Right lobe of liver (tissue), 6 donors: ENCODE measurements at regions not wholly inside any gene's neighbourhood (a gene's known extent, or its start where the extent isn't known, plus 50 kb on each side); places are given as distances from the start of the nearest gene placed in this dataset.

Experiments used
- ATAC-seq, 4 donors: fragments of 200-7000 bp; cut with Tn5 transposase; one replicate each; pipeline ENCODE4 v1.9.1; 2020; ENCODE audit warnings: mild to moderate bottlenecking in 4 of 4, moderate library complexity in 4 of 4
- DNase-seq, 3 donors: peaks; one replicate each; pipeline ENCODE4 v3.0.0-alpha.2; 2020
- H3K27ac ChIP-seq, 3 donors: fragments of 200-600 bp; one replicate each; pipeline ENCODE4 v1.8.0; 2022
- H3K27me3 ChIP-seq, 2 donors: fragments of 200-600 bp; one replicate each; pipeline ENCODE4 v1.8.0; 2022
- H3K36me3 ChIP-seq, 4 donors: fragments of 200-600 bp; sonication (generic) in 1 of 4; one replicate each; pipeline versions ENCODE4 v1.5.1 to v1.8.0; 2017 to 2022; ENCODE audit warnings: control low read depth in 1 of 4
- H3K4me1 ChIP-seq, 4 donors: fragments of 200-600 bp; sonication (generic) in 1 of 4; one replicate each; pipeline versions ENCODE4 v1.5.1 to v1.8.0; 2017 to 2022; ENCODE audit warnings: control low read depth in 1 of 4
- H3K4me3 ChIP-seq, 3 donors: fragments of 200-600 bp; one replicate each; pipeline ENCODE4 v1.8.0; 2022
- H3K9me3 ChIP-seq, 4 donors: fragments of 200-600 bp; sonication (generic) in 1 of 4; one replicate each; pipeline versions ENCODE4 v1.5.1 to v1.8.0; 2017 to 2022; ENCODE audit warnings: control low read depth in 1 of 4
- POLR2A ChIP-seq: fragments of 450-650 bp; IDR thresholded peaks from one replicate; pipeline ENCODE4 v1.6.1; 2017; ENCODE audit warnings: antibody characterized with exemption, mild to moderate bottlenecking
- WGBS: methylation state at CpG from one replicate; pipeline ENCODE4 v1.1.6; 2018; ENCODE audit warnings: low coverage, low lambda C conversion rate; ENCODE audit not compliant: insufficient coverage; ENCODE audit errors: missing lambda C conversion rate; 5-methylcytosine and 5-hydroxymethylcytosine counted together
- intact Hi-C, 2 donors: fragments of 100-400 bp; cut with DNase I; formaldehyde crosslinking; loops; one replicate each; pipeline versions ENCODE4 v1.11.2 to v1.14.1; 2022
- TF ChIP-seq, protein P1 (sequence below), 4 donors: fragments of 200-600 bp in 3 of 4; fragments of 450-650 bp in 1 of 4; IDR thresholded peaks; one replicate each; pipeline versions ENCODE4 v1.5.1 to v1.8.0; 2016 to 2022; ENCODE audit warnings: antibody characterized with exemption in 4 of 4, mild to moderate bottlenecking in 2 of 4
- donor health status: DM: no; HTN: yes; CAD: no.
- donor health status: DM: no; HTN: no; CAD: no.
- donor health status: DM: no; HTN: no; CAD: no.
- donor health status: DM: no; HTN: yes; CAD: no.
- donor health status: DM: no; HTN: yes; CAD: no.

DNA sequence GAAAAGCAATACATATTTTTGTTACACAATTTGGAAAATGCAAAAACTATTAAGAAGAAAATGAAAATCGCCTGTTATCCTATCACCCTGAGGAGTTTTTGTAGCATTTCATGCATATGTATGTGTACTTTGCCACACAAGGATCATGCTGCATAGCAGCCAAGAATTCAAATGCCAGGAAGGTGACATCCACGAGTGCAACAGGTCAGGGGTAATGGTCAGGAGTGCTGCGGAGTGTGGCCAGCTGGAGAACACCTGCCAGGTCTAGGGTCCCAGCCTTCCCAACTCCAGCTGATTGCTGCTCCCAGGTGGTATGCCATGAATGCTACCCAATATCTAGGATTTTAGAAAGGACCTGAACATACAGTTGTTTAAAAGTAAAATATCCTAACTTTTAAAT is 617.1 kb downstream of the PRELID2 start:
- H3K9me3 ChIP-seq = no peaks in the 10 kb centered on the region
- no peak overlapping the region for H3K4me3 ChIP-seq
- TF ChIP-seq, protein P1, sequence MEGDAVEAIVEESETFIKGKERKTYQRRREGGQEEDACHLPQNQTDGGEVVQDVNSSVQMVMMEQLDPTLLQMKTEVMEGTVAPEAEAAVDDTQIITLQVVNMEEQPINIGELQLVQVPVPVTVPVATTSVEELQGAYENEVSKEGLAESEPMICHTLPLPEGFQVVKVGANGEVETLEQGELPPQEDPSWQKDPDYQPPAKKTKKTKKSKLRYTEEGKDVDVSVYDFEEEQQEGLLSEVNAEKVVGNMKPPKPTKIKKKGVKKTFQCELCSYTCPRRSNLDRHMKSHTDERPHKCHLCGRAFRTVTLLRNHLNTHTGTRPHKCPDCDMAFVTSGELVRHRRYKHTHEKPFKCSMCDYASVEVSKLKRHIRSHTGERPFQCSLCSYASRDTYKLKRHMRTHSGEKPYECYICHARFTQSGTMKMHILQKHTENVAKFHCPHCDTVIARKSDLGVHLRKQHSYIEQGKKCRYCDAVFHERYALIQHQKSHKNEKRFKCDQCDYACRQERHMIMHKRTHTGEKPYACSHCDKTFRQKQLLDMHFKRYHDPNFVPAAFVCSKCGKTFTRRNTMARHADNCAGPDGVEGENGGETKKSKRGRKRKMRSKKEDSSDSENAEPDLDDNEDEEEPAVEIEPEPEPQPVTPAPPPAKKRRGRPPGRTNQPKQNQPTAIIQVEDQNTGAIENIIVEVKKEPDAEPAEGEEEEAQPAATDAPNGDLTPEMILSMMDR (IDR thresholded peaks at IDR 0.05) = no peak
- TF ChIP-seq POLR2A = no peak
- ATAC-seq (peak in 1 of 4 donors; percentile 33), DNase-seq (no peak)
- H3K27ac ChIP-seq = no peak overlapping the region
- 39% methylated on average over 3 of the region's 3 CpGs for WGBS
- intact Hi-C loops = no loop called here
- H3K36me3 ChIP-seq = no peaks in the 10 kb centered on the region
- no peaks in the 10 kb centered on the region for H3K4me1 ChIP-seq
- no peaks in the 10 kb centered on the region for H3K27me3 ChIP-seq

DNA sequence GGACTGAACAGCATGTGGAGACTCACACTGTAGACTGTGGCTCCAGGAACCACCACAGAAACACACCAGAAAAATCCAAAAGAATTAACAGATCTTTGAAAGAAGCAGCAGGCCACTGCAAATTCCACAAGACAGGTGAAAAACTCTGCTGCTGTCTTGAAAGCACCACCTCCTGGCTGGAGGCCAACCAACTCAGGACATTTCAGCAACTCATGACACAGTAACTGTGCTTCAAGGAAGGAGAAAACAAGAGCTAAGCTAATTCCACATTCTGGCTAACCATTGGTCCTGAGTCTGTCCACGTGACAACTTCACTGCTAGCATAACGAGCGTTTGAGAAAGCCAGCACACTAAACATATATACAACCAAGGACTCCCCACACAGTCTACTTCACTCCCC is 625.1 kb downstream of the PRELID2 start:
- Histone ChIP-seq H3K4me1 (no peaks in the 10 kb centered on the region), H3K27me3 (no peaks in the 10 kb centered on the region), H3K36me3 (no peaks in the 10 kb centered on the region), H3K27ac (no peak overlapping the region), H3K9me3 (no peaks in the 10 kb centered on the region), H3K4me3 (no peak overlapping the region)
- intact Hi-C loops = no loop called here
- TF ChIP-seq POLR2A = no peak
- TF ChIP-seq, protein P1 (IDR thresholded peaks at IDR 0.05) = no peak
- 77% methylated on average over 3 of the region's 3 CpGs for WGBS
- no peak for ATAC-seq
- DNase-seq = no peak

DNA sequence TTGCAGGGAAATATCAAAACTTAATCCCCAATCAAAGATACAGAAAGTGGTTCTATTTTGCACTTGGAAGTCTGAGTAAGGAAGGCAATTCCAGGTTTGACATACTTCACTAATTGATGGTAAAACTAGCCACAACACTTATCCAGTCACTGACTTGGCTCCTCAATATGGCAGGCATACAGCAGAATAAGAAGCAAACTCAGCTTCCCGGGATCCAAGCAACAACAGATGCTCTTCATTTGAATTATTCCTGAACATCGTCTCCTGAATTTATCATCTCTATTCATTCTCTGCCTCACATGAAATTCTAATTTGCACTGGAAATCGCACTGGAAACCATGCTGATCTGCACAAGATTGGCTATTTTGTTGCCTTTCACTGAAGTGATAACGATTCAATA is 629.6 kb downstream of the PRELID2 start:
- Histone ChIP-seq H3K4me1 (no peaks in the 10 kb centered on the region), H3K4me3 (no peak overlapping the region), H3K36me3 (no peaks in the 10 kb centered on the region), H3K27ac (no peak overlapping the region), H3K9me3 (no peaks in the 10 kb centered on the region), H3K27me3 (no peaks in the 10 kb centered on the region)
- intact Hi-C loops = no loop called here
- ATAC-seq (no peak), DNase-seq (no peak)
- WGBS = 64% methylated on average over 4 of the region's 4 CpGs
- TF ChIP-seq POLR2A = no peak

DNA sequence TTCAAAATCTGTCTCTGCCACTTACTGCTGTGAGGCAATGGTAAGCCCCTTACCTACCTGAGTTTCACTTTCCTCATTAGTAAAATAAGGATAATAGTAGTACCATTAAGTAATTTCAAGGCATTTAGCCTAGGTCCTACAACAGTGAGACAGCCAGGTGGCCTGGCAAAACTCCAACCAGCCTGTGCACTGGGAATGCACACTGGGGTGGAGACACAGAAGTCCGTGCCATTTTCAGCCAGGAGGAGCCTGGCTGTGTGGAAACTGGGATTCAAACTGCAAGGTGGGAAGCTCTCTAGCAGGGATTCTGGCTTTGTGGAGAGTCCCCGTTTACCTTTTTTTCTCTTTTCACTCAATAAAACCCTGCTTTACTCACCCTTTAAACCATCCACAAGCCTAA is 630.4 kb downstream of the PRELID2 start:
- Histone ChIP-seq H3K27me3 (no peaks in the 10 kb centered on the region), H3K27ac (no peak overlapping the region), H3K4me1 (no peaks in the 10 kb centered on the region), H3K4me3 (no peak overlapping the region), H3K36me3 (no peaks in the 10 kb centered on the region), H3K9me3 (no peaks in the 10 kb centered on the region)
- DNase-seq (no peak), ATAC-seq (no peak)
- TF ChIP-seq, protein P1 (IDR thresholded peaks at IDR 0.05) = no peak
- no peak for TF ChIP-seq POLR2A
- WGBS = 47% methylated on average over 2 of the region's 2 CpGs
- intact Hi-C loops = no loop called here

DNA sequence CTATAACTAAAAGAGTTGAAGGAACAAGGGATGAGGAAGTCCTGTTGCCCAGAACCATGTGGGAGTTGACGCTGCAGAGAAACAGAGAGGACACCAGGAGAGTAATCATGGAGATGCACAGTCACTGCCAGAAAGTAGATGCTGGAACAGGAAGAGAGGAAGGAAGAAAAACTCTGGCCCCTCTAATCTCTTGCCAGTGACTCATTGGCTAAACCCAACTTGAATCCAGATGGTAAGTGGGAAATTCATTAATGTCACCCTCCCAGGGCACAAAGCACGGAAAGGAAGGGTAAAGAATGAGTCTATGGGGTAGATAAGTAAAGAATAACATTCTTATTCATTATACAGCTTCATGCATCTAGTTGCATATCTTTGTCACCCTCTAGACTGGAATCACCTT is 631.9 kb downstream of the PRELID2 start:
- Histone ChIP-seq H3K27me3 (no peaks in the 10 kb centered on the region), H3K9me3 (no peaks in the 10 kb centered on the region), H3K4me3 (no peak overlapping the region), H3K4me1 (no peaks in the 10 kb centered on the region), H3K36me3 (no peaks in the 10 kb centered on the region), H3K27ac (no peak overlapping the region)
- no peak for DNase-seq
- no peak for TF ChIP-seq POLR2A
- TF ChIP-seq, protein P1 (IDR thresholded peaks at IDR 0.05) = no peak
- intact Hi-C loops = no loop called here
- ATAC-seq = no peak
- 52% methylated on average over 2 of the region's 2 CpGs for WGBS
